ENCODE measurements at regions not wholly inside any gene's neighbourhood (a gene's known extent, or its start where the extent isn't known, plus 50 kb on each side); places are given as distances from the start of the nearest gene placed in this dataset.

GRCh38 chr5:86407711-86408110 lies 210.0 kb upstream of the COX7C start:
- no peak overlapping the region for H3K27ac ChIP-seq (ENCODE audit: poor library complexity, severe bottlenecking)
- H3K27me3 ChIP-seq (ENCODE audit: insufficient read depth, poor library complexity, severe bottlenecking): peaks cover 15% of the 10 kb centered on the region
- no peak for DNase-seq (ENCODE audit: low spot score)
- no peaks in the 10 kb centered on the region for H3K4me1 ChIP-seq (ENCODE audit: insufficient read depth, poor library complexity, severe bottlenecking)
- no peak for ATAC-seq (ENCODE audit: low read depth)
- no peak overlapping the region for H3K4me3 ChIP-seq (ENCODE audit: severe bottlenecking)
- no peaks in the 10 kb centered on the region for H3K36me3 ChIP-seq (ENCODE audit: low read depth)
- no peaks in the 10 kb centered on the region for H3K9me3 ChIP-seq (ENCODE audit: severe bottlenecking)
- TF ChIP-seq, protein P1, sequence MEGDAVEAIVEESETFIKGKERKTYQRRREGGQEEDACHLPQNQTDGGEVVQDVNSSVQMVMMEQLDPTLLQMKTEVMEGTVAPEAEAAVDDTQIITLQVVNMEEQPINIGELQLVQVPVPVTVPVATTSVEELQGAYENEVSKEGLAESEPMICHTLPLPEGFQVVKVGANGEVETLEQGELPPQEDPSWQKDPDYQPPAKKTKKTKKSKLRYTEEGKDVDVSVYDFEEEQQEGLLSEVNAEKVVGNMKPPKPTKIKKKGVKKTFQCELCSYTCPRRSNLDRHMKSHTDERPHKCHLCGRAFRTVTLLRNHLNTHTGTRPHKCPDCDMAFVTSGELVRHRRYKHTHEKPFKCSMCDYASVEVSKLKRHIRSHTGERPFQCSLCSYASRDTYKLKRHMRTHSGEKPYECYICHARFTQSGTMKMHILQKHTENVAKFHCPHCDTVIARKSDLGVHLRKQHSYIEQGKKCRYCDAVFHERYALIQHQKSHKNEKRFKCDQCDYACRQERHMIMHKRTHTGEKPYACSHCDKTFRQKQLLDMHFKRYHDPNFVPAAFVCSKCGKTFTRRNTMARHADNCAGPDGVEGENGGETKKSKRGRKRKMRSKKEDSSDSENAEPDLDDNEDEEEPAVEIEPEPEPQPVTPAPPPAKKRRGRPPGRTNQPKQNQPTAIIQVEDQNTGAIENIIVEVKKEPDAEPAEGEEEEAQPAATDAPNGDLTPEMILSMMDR (IDR thresholded peaks at IDR 0.05; ENCODE audit: poor library complexity, severe bottlenecking): no peak

DNA sequence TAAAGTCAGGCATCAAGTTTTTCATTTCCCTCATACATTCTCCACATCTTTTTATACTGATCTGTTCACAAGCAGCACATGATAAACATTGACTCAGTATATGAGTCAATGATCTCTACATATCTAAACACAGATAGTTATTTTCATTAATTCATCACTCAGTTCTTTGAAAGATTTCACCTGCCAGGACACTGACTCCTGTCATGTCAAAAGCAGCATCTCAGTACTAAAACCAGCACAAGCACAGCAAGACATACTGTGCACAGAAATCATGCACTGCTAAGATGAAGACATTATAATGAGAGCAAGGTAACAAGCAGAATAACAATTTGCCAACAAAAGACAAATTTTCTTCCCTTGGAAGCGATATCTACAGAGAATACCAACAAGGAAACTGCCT lies 206.1 kb upstream of the COX7C start:
- H3K27me3 ChIP-seq (ENCODE audit: insufficient read depth, poor library complexity, severe bottlenecking): peaks cover 7% of the 10 kb centered on the region
- ATAC-seq (ENCODE audit: low read depth): no peak
- H3K36me3 ChIP-seq (ENCODE audit: low read depth): no peaks in the 10 kb centered on the region
- H3K4me3 ChIP-seq (ENCODE audit: severe bottlenecking): no peak overlapping the region
- H3K4me1 ChIP-seq (ENCODE audit: insufficient read depth, poor library complexity, severe bottlenecking): no peaks in the 10 kb centered on the region
- DNase-seq (ENCODE audit: low spot score): no peak
- H3K9me3 ChIP-seq (ENCODE audit: severe bottlenecking): no peaks in the 10 kb centered on the region
- TF ChIP-seq, protein P1 (IDR thresholded peaks at IDR 0.05; ENCODE audit: poor library complexity, severe bottlenecking): no peak
- no peak overlapping the region for H3K27ac ChIP-seq (ENCODE audit: poor library complexity, severe bottlenecking)

DNA sequence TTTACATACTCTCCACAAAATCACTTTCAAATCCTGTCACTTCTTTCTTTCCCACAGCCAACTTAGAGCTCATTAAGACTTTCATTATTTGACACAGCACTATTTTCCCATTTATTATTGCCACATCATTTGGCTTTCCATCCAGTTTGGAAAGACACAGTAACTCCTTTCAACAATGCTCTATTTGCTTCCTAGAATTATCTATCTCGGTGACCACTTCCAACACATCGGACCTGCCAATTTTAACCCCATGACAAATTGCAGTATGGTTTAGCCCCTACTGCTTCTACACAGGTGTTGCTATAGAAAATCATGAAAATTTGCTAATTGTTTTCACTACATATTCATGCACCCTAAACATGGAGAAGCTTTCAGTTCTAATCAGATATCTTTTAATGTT lies 190.6 kb upstream of the COX7C start:
- TF ChIP-seq, protein P1 (IDR thresholded peaks at IDR 0.05; ENCODE audit: poor library complexity, severe bottlenecking): no peak
- ATAC-seq (ENCODE audit: low read depth) (no peak), DNase-seq (ENCODE audit: low spot score) (no peak)
- H3K4me1 ChIP-seq (ENCODE audit: insufficient read depth, poor library complexity, severe bottlenecking): no peaks in the 10 kb centered on the region
- H3K27ac ChIP-seq (ENCODE audit: poor library complexity, severe bottlenecking): no peak overlapping the region
- peaks cover 20% of the 10 kb centered on the region for H3K27me3 ChIP-seq (ENCODE audit: insufficient read depth, poor library complexity, severe bottlenecking)
- no peak overlapping the region for H3K4me3 ChIP-seq (ENCODE audit: severe bottlenecking)
- H3K36me3 ChIP-seq (ENCODE audit: low read depth): no peaks in the 10 kb centered on the region
- H3K9me3 ChIP-seq (ENCODE audit: severe bottlenecking): no peaks in the 10 kb centered on the region

- ATAC-seq (ENCODE audit: low read depth) (no peak), DNase-seq (ENCODE audit: low spot score) (no peak)
- H3K27ac ChIP-seq (ENCODE audit: poor library complexity, severe bottlenecking): no peak overlapping the region
- H3K4me3 ChIP-seq (ENCODE audit: severe bottlenecking): no peak overlapping the region
- H3K36me3 ChIP-seq (ENCODE audit: low read depth): no peaks in the 10 kb centered on the region
- TF ChIP-seq, protein P1 (IDR thresholded peaks at IDR 0.05; ENCODE audit: poor library complexity, severe bottlenecking): no peak
- H3K27me3 ChIP-seq (ENCODE audit: insufficient read depth, poor library complexity, severe bottlenecking): peaks cover 18% of the 10 kb centered on the region
- H3K4me1 ChIP-seq (ENCODE audit: insufficient read depth, poor library complexity, severe bottlenecking): no peaks in the 10 kb centered on the region
- no peaks in the 10 kb centered on the region for H3K9me3 ChIP-seq (ENCODE audit: severe bottlenecking)
These were observed 178.1 kb upstream of the COX7C start for GRCh38 chr5:86439593-86440110.

DNA sequence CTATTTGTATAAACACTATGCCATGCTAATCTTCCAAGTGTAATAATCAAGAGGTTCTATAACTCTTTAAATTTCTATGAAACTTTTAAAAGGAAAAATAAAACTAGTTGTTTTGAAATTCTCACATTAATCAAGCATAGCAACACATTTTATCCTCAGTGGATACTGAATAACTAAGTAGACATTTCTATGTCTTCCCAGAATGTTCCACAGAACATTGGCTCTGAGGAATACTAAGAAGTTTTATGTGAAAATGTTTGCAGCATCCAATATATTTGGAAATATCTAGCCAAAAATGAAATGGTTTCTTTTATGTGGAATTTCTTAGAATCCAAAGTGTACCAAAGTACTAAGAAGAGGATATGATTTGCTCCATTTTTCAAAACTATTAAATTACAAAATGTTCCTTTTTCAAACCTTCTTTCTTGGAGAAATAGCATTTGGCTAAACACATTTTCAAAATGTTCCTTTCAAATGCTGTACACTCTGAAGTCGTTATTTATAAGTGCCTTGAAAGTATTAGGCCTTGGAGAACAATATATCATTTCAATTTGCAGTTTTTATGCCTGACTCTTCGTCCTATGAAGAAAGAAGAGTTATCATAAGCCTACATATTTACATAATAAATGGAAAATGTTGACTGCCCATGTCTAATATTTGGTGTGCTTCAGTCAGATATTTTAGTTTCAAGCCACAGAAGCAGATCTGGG lies 175.6 kb upstream of the COX7C start:
- DNase-seq (ENCODE audit: low spot score) (no peak), ATAC-seq (ENCODE audit: low read depth) (no peak)
- Histone ChIP-seq H3K4me1 (ENCODE audit: insufficient read depth, poor library complexity, severe bottlenecking) (no peaks in the 10 kb centered on the region), H3K27me3 (ENCODE audit: insufficient read depth, poor library complexity, severe bottlenecking) (peaks cover 26% of the 10 kb centered on the region), H3K4me3 (ENCODE audit: severe bottlenecking) (no peak overlapping the region), H3K27ac (ENCODE audit: poor library complexity, severe bottlenecking) (no peak overlapping the region), H3K36me3 (ENCODE audit: low read depth) (no peaks in the 10 kb centered on the region), H3K9me3 (ENCODE audit: severe bottlenecking) (no peaks in the 10 kb centered on the region)
- TF ChIP-seq, protein P1 (IDR thresholded peaks at IDR 0.05; ENCODE audit: poor library complexity, severe bottlenecking): no peak

Data from RWPE2 (cell line).